Osteoblast (primary cell): ENCODE measurements at regions not wholly inside any gene's neighbourhood (a gene's known extent, or its start where the extent isn't known, plus 50 kb on each side); places are given as distances from the start of the nearest gene placed in this dataset.

ENCODE experiments used
- DNase-seq: peaks from one replicate; pipeline ENCODE4 v3.0.0; 2011; ENCODE audit warnings: low spot score, mixed read lengths; ENCODE audit not compliant: insufficient read length; ENCODE audit errors: missing footprints
- H2AFZ ChIP-seq: 2 replicates; pipeline ENCODE4 v1.6.0; 2011; ENCODE audit warnings: mild to moderate bottlenecking, low read length
- H3K27ac ChIP-seq: 2 replicates; pipeline ENCODE4 v1.5.1; 2011; ENCODE audit warnings: mild to moderate bottlenecking, low read depth, low read length, moderate library complexity
- H3K27me3 ChIP-seq: 2 replicates; pipeline ENCODE4 v1.6.0; 2012; ENCODE audit warnings: mild to moderate bottlenecking, control low read depth, inconsistent platforms, low read length, moderate library complexity; ENCODE audit not compliant: insufficient read depth
- H3K36me3 ChIP-seq: 2 replicates; pipeline ENCODE4 v1.5.1; 2011; ENCODE audit warnings: mild to moderate bottlenecking, low read length, control low read depth, moderate library complexity; ENCODE audit not compliant: insufficient read depth
- H3K4me1 ChIP-seq: 2 replicates; pipeline ENCODE4 v1.5.1; 2011; ENCODE audit warnings: mild to moderate bottlenecking, low read length, control low read depth, moderate library complexity; ENCODE audit not compliant: insufficient read depth
- H3K4me2 ChIP-seq: 2 replicates; pipeline ENCODE4 v1.6.0; 2011; ENCODE audit warnings: mild to moderate bottlenecking, low read length; ENCODE audit not compliant: insufficient read depth
- H3K4me3 ChIP-seq: fragments of 200-600 bp; sonication (generic); 3 replicates; pipeline ENCODE4 v1.5.1; 2012; ENCODE audit warnings: mild to moderate bottlenecking, low read length, inconsistent platforms; ENCODE audit not compliant: insufficient read depth
- H3K79me2 ChIP-seq: 2 replicates; pipeline ENCODE4 v1.6.0; 2012; ENCODE audit warnings: mild to moderate bottlenecking, low read length, control low read depth, inconsistent platforms; ENCODE audit not compliant: insufficient read depth
- H3K9me3 ChIP-seq: 2 replicates; pipeline ENCODE4 v1.5.1; 2011; ENCODE audit warnings: low read depth, low read length, control low read depth
- H4K20me1 ChIP-seq: 2 replicates; pipeline ENCODE4 v1.6.0; 2012; ENCODE audit warnings: mild to moderate bottlenecking, low read length, control low read depth; ENCODE audit not compliant: insufficient read depth
- TF ChIP-seq, protein P1 (sequence below): IDR thresholded peaks from 2 replicates; pipeline ENCODE4 v1.5.1; 2011; ENCODE audit warnings: mild to moderate bottlenecking, low read depth, low read length, moderate library complexity; ENCODE audit errors: extremely low read depth

DNA sequence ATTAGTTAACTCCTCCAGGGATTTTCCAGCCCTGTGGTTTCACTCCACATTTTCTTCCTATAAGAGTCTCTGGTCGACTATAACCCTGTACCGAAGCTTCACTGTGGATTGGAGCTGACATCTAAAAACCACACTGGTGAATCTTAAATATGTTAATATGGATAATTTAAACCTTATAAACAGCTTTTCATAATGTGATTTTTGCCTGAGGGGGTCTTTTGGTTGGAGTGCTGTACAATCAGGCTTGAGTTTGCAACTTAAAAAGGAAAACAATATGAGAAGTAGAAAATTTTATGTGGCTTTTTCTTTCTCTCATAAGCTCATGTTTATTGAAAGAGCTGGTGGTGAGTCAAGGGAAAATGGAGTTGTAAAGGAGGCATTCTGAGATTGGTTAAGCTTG, 313.7 kb downstream of the VPS13C start:
- Histone ChIP-seq H3K27me3 (no peaks in the 10 kb centered on the region), H3K9me3 (no peaks in the 10 kb centered on the region), H3K27ac (no peak overlapping the region), H4K20me1 (no peaks in the 10 kb centered on the region), H3K79me2 (no peaks in the 10 kb centered on the region), H3K4me3 (no peak overlapping the region), H3K4me2 (no peak overlapping the region), H3K36me3 (no peaks in the 10 kb centered on the region), H2AFZ (no peak overlapping the region), H3K4me1 (no peaks in the 10 kb centered on the region)
- TF ChIP-seq, protein P1, sequence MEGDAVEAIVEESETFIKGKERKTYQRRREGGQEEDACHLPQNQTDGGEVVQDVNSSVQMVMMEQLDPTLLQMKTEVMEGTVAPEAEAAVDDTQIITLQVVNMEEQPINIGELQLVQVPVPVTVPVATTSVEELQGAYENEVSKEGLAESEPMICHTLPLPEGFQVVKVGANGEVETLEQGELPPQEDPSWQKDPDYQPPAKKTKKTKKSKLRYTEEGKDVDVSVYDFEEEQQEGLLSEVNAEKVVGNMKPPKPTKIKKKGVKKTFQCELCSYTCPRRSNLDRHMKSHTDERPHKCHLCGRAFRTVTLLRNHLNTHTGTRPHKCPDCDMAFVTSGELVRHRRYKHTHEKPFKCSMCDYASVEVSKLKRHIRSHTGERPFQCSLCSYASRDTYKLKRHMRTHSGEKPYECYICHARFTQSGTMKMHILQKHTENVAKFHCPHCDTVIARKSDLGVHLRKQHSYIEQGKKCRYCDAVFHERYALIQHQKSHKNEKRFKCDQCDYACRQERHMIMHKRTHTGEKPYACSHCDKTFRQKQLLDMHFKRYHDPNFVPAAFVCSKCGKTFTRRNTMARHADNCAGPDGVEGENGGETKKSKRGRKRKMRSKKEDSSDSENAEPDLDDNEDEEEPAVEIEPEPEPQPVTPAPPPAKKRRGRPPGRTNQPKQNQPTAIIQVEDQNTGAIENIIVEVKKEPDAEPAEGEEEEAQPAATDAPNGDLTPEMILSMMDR, result no peak
- no peak for DNase-seq

DNA sequence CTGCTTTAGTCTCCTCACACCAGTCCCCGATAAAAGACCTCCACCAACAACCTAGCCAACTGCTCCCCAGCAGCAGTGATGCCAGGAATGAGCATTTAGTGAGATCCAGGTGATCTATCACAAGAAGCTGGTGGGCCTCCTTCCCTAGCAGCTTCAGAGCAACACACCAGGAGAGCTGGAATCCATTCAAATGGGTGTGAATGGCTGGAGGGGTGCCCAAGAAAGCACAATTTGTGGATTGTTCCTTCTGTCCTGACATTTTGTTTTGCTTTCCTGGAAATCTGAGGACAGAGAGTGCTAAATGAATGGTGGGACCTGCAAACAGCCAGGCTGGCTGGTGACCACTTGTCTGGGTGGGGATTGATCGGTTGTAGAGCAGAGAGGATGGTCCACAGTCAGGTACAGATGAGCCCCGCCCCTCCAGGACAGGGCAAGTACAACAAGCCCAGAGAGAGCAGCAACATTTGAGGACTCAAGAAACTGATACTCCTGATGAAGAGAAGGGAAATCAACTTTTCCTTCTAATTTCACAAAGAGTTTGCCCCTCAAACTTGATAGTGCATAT, 316.8 kb downstream of the VPS13C start:
- TF ChIP-seq, protein P1, result no peak
- Histone ChIP-seq H3K9me3 (no peaks in the 10 kb centered on the region), H3K27ac (no peak overlapping the region), H3K27me3 (no peaks in the 10 kb centered on the region), H3K4me3 (no peak overlapping the region), H3K4me2 (no peak overlapping the region), H3K4me1 (no peaks in the 10 kb centered on the region), H2AFZ (no peak overlapping the region), H3K79me2 (no peaks in the 10 kb centered on the region), H4K20me1 (no peaks in the 10 kb centered on the region), H3K36me3 (no peaks in the 10 kb centered on the region)
- no peak for DNase-seq

DNA sequence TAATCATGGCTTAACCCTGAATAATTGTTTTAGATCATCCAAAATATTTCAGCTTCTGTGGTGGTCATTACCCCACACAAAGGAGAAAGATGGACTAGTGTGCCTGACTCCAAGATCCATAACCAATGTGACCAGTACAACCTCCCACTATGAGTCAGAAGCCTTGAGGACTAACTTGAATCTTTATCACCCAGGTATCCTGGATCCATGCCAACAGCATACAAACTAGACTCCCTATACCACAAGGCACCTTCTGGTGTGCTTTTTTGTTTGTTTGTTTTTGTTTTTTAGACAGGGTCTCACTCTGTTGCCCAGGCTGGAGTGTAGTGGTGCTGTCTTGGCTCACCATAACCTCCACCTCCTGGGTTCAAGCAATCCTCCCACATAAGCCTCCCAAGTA, 317.7 kb downstream of the VPS13C start:
- Histone ChIP-seq H3K4me2 (no peak overlapping the region), H3K27me3 (no peaks in the 10 kb centered on the region), H3K27ac (no peak overlapping the region), H4K20me1 (no peaks in the 10 kb centered on the region), H3K4me1 (no peaks in the 10 kb centered on the region), H3K79me2 (no peaks in the 10 kb centered on the region), H3K9me3 (no peaks in the 10 kb centered on the region), H3K4me3 (no peak overlapping the region), H2AFZ (no peak overlapping the region), H3K36me3 (no peaks in the 10 kb centered on the region)
- TF ChIP-seq, protein P1, result no peak
- DNase-seq, result no peak

DNA sequence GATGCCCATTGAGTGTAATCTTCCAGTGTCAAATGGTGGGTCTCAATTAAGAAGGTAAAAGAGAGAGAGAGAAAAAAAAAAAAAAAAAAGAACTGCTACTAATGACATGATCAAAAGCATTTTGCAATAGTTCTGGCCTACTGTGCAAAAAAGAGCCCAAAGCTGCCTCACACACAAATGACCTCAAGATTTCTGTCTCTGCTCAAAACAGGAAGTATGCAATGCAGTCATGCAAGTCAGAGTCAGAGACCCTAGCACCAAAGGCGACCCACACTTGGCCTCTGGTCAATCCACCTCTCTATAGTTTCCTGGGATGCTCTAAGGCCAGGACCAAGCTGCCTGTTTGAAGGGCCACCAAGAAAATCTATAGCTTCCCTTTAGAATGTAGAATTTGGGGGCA, 323.5 kb downstream of the VPS13C start:
- H3K4me1 ChIP-seq, result no peaks in the 10 kb centered on the region
- H2AFZ ChIP-seq, result no peak overlapping the region
- no peaks in the 10 kb centered on the region for H4K20me1 ChIP-seq
- H3K27me3 ChIP-seq, result no peaks in the 10 kb centered on the region
- H3K9me3 ChIP-seq, result no peaks in the 10 kb centered on the region
- TF ChIP-seq, protein P1, result no peak
- H3K4me3 ChIP-seq, result no peak overlapping the region
- no peaks in the 10 kb centered on the region for H3K36me3 ChIP-seq
- no peak overlapping the region for H3K4me2 ChIP-seq
- H3K79me2 ChIP-seq, result no peaks in the 10 kb centered on the region
- no peak for DNase-seq
- H3K27ac ChIP-seq, result no peak overlapping the region
